ENCODE measurements at regions not wholly inside any gene's neighbourhood (a gene's known extent, or its start where the extent isn't known, plus 50 kb on each side); places are given as distances from the start of the nearest gene placed in this dataset.

GRCh38 chr2:128608921-128609880 lies 290.5 kb upstream of the HS6ST1 start:
- Histone ChIP-seq H3K4me2 (ENCODE audit: low read depth, low read length) (no peak overlapping the region), H3K79me2 (ENCODE audit: insufficient read depth, low read length) (no peaks in the 10 kb centered on the region), H3K36me3 (replicated peaks in 1 of 2; ENCODE audit: control insufficient read depth in 1 of 2, insufficient read depth in 2 of 2, low read length in 2 of 2) (no peaks in the 10 kb centered on the region), H3K9ac (ENCODE audit: insufficient read depth, low read depth, low read length) (no peak overlapping the region), H3K4me3 (replicated peaks in 1 of 3; ENCODE audit: insufficient read depth in 1 of 3, low read depth in 2 of 3, low read length in 3 of 3) (no peak overlapping the region), H3K27ac (ENCODE audit: extremely low read length, insufficient read depth, low read length) (no peak overlapping the region), H2AFZ (ENCODE audit: low read length) (no peak overlapping the region), H4K20me1 (ENCODE audit: insufficient read depth, low read length) (no peaks in the 10 kb centered on the region), H3K9me3 (ENCODE audit: low read length) (no peaks in the 10 kb centered on the region), H3K27me3 (ENCODE audit: control insufficient read depth in 1 of 2, insufficient read depth in 2 of 2, low read length in 2 of 2) (peaks cover 6 to 50% of the 10 kb centered on the region in 2 experiments), H3K4me1 (ENCODE audit: insufficient read depth, low read length) (no peaks in the 10 kb centered on the region)
- BruUV-seq (replicated peaks): no TSS peak
- no peak for DNase-seq (ENCODE audit: low spot score)
- no peak for FAIRE-seq
- no peak for TF ChIP-seq PRPF4 (IDR thresholded peaks at IDR 0.05; ENCODE audit: low read depth, low read length, poor library complexity, severe bottlenecking)
- TF ChIP-seq STAG1 (CRISPR knock-in tag; IDR thresholded peaks at IDR 0.05): peak; percentile 24; the same call in 1 of the 2 replicates
- 0 out of 2 replicates have a peak, but pooled peaks have one; percentile 11 for TF ChIP-seq CTCF (CRISPR knock-in tag; IDR thresholded peaks at IDR 0.05)
- in situ Hi-C loops (cut with HindIII; ENCODE audit: extremely low pct_ligation_motif_present, low pct_unique_long_range_greater_than_20kb): no loop called here
- 56% methylated on average over 17 of the region's 18 CpGs for WGBS (ENCODE audit: low lambda C conversion rate)
- peak; percentile 58 for ATAC-seq
- intact Hi-C loops (cut with micrococcal nuclease; ENCODE audit: unreplicated experiment): no loop called here
- ChIA-PET POLR2A (no interaction called here), CTCF (ENCODE audit: low intra/inter-chr PET ratio, low total read pairs) (no interaction called here)

- H3K9ac ChIP-seq (ENCODE audit: insufficient read depth, low read depth, low read length): no peak overlapping the region
- no peak overlapping the region for H3K4me3 ChIP-seq (replicated peaks in 1 of 3; ENCODE audit: insufficient read depth in 1 of 3, low read depth in 2 of 3, low read length in 3 of 3)
- WGBS (ENCODE audit: low lambda C conversion rate): 27% methylated on average over 9 of the region's 9 CpGs
- H4K20me1 ChIP-seq (ENCODE audit: insufficient read depth, low read length): no peaks in the 10 kb centered on the region
- CTCF ChIA-PET (ENCODE audit: low intra/inter-chr PET ratio, low total read pairs): no interaction called here
- peaks cover 6 to 48% of the 10 kb centered on the region in 2 experiments for H3K27me3 ChIP-seq (ENCODE audit: control insufficient read depth in 1 of 2, insufficient read depth in 2 of 2, low read length in 2 of 2)
- intact Hi-C loops (cut with micrococcal nuclease; ENCODE audit: unreplicated experiment): loop anchor here (5.0 kb wide), 1 partner anchor 288 kb away; no protein-coding TSS in a partner anchor
- in situ Hi-C loops (cut with HindIII; ENCODE audit: extremely low pct_ligation_motif_present, low pct_unique_long_range_greater_than_20kb): no loop called here
- DNase-seq (ENCODE audit: low spot score) (no peak), ATAC-seq (no peak), FAIRE-seq (no peak)
- H3K9me3 ChIP-seq (ENCODE audit: low read length): no peaks in the 10 kb centered on the region
- H3K4me2 ChIP-seq (ENCODE audit: low read depth, low read length): no peak overlapping the region
- POLR2A ChIA-PET: no interaction called here
- H3K4me1 ChIP-seq (ENCODE audit: insufficient read depth, low read length): no peaks in the 10 kb centered on the region
- H2AFZ ChIP-seq (ENCODE audit: low read length): no peak overlapping the region
- no peaks in the 10 kb centered on the region for H3K79me2 ChIP-seq (ENCODE audit: insufficient read depth, low read length)
- no TSS peak for BruUV-seq (replicated peaks)
- H3K36me3 ChIP-seq (replicated peaks in 1 of 2; ENCODE audit: control insufficient read depth in 1 of 2, insufficient read depth in 2 of 2, low read length in 2 of 2): no peaks in the 10 kb centered on the region
- no peak overlapping the region for H3K27ac ChIP-seq (ENCODE audit: extremely low read length, insufficient read depth, low read length)
- no peak for TF ChIP-seq ZBTB43 (CRISPR knock-in tag; conservative IDR thresholded peaks at IDR 0.05)
- TF ChIP-seq RBM22 (optimal IDR thresholded peaks at IDR 0.05; ENCODE audit: low read length): no peak
- TF ChIP-seq GTF3A (CRISPR knock-in tag; conservative IDR thresholded peaks at IDR 0.05): no peak
- no peak for TF ChIP-seq ZNF431 (CRISPR knock-in tag; IDR thresholded peaks at IDR 0.05; ENCODE audit: borderline replicate concordance, low read depth)
- TF ChIP-seq ATF5 (CRISPR knock-in tag; IDR thresholded peaks at IDR 0.05; ENCODE audit: low read depth): no peak
- no peak for TF ChIP-seq TEF (CRISPR knock-in tag; IDR thresholded peaks at IDR 0.05)
- TF ChIP-seq NCOA5 (CRISPR knock-in tag; IDR thresholded peaks at IDR 0.05): no peak
- no peak for TF ChIP-seq TFDP1 (CRISPR knock-in tag; IDR thresholded peaks at IDR 0.05; ENCODE audit: borderline replicate concordance)
Measured at GRCh38 chr2:128610496-128610895, 291.8 kb upstream of the HS6ST1 start.
